NCI-H526 (cell line): ENCODE measurements at regions not wholly inside any gene's neighbourhood (a gene's known extent, or its start where the extent isn't known, plus 50 kb on each side); places are given as distances from the start of the nearest gene placed in this dataset.
"Not testable (repeated sequence)": the region's sequence is repeated elsewhere in the genome, so short reads cannot be mapped to it uniquely, and the experiment has no call there.

Source experiments
- DNase-seq, 2 experiments: peaks; one replicate each; lab custom pipeline; 2025; lab: John Stamatoyannopoulos, UW

GRCh38 chrX:4091046-4091760 lies 377.8 kb upstream of the PRKX start:
- no peak for DNase-seq

DNA sequence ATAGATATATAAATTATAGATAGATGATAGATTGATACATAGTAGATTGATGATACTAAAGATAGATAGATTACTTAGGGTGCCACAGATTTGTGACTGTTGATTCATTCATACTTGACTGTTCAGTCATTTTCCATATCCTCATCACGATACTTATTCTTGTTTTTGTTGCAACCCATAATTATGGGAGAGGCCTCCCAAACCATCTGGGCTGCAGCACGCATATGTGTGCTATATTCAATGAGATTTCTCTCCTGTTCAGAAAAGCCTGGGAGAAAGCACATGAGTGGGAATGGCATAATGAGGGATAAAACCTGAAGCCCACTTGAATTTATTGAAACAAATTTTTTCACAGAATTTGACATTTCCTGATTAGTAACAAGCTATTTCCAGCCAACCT lies 346.4 kb upstream of the PRKX start:
- no peak for DNase-seq

DNA sequence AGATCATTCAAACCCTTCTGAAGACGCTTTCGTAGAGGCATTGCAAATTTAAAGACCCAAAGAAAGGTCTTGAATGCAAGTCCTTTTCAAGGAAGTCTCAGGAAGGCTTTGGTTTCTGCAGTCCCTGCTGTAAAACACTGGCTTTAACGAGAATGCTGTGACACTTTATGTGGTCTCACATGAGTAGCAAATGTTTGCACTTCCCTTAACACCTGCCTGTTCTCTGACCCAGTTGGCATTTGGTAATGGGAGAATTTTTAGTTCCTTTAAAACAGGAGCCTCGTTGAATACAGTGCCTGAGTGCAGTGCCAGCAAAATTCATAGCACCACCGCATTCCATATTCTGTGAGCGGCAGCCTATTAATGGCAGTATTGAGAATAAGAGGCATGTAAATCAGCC lies 330.5 kb upstream of the PRKX start:
- no peak for DNase-seq

GRCh38 chrX:4035874-4036273 lies 322.4 kb upstream of the PRKX start:
- no peak for DNase-seq

DNA sequence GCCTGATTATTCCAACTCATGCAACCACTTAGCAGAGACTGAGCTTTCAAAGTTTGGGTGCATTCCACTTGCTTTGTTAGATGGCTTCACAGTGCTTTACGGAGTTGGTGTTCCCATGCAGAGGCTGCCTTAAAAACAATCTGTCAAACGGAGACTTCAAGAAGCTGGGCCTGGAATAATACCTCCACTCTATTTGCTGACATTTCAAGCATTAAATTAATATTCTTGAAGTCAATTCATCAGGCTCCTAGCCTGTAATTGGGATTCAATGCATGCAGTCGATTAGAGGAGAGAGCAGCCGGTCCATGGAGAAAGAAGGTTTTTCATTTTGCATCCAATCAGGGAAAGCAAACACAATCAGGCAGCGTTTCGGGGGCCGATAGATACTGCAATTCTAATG lies 314.7 kb upstream of the PRKX start:
- no peak for DNase-seq

DNA sequence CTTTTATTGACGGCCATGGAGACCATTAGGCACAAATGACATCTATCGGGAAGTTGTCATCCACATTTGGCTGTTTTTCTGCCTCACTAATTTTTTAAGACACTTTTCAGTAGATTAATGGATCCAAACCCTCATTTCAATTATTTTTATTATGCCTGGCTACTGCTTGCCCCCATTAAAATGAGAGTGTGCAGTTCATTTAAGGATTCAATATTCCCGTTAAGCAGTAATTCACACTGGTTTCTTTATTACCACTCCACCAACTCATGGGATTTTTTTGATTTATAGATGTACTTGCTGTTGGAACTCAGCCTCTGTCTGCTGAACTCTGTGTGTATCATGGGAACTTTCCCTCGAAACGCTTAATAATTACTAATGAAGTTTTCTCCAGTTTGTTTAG lies 291.8 kb upstream of the PRKX start:
- no peak for DNase-seq

- no peak for DNase-seq
Measured at GRCh38 chrX:4004822-4005221, 291.4 kb upstream of the PRKX start.

- no peak for DNase-seq
Measured at GRCh38 chrX:3994315-3994714, 280.9 kb upstream of the PRKX start.

- no peak for DNase-seq
Measured at GRCh38 chrX:3990569-3990968, 277.1 kb upstream of the PRKX start.

DNA sequence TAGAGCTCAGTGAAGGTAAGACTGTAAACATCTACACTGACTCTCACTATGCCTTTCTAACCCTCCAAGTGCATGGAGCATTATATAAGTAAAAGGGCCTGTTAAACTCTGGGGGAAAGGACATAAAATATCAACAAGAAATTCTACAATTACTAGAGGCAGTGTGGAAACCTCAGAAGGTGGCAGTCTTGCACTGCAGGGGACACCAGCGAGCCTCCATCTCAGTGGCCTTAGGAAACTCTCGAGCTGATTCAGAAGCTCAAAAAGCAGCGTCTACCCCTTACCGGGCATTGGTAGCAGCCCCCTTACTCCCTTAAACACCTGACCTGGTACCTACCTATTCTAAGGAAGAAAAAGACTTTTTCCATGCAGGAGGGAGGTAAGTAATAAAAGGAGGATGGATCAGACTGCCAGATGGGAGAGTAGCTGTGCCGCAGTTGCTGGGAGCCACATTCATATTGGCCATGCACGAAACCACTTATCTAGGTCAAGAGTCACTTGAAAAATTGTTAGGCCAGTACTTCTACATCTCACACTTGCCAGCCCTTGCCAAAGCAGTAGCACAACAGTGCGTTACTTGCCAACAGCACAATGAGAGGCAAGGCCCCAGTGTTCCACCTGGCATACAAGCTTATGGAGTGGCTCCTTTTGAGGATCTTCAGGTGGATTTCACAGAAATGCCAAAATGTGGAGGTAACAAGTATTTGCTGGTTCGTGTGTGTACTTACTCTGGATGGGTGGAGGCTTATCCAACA lies 258.8 kb upstream of the PRKX start:
- not testable (repeated sequence) for DNase-seq

- DNase-seq: no peak
Measured at GRCh38 chrX:3968749-3969148, 255.3 kb upstream of the PRKX start.

- peak in 1 of 2 experiments; percentile 24 for DNase-seq
Measured at GRCh38 chrX:3963980-3964379, 250.5 kb upstream of the PRKX start.

- peak; percentile 65 to 74 for DNase-seq
Measured at GRCh38 chrX:3962511-3963311, 249.3 kb upstream of the PRKX start.

DNA sequence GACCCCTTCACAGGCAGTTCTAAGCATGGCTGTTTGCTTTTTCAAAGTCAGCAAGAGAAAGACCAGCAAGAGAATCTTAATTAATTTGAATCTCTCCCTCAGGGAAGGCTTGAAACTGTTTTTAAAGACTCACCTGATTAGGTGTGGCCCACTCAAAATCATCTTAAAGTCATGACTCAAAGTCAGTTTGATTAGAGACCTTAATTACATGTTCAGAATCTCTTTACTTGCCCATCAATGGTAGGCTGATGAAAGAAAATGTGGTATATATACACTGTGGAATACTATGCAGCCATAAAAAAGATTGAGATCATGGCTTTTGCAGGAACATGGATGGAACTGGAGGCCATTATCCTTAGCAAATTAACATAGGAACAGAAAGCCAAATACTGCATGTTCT lies 247.5 kb upstream of the PRKX start:
- DNase-seq: no peak

GRCh38 chrX:3951859-3952258 lies 238.4 kb upstream of the PRKX start:
- no peak for DNase-seq

DNA sequence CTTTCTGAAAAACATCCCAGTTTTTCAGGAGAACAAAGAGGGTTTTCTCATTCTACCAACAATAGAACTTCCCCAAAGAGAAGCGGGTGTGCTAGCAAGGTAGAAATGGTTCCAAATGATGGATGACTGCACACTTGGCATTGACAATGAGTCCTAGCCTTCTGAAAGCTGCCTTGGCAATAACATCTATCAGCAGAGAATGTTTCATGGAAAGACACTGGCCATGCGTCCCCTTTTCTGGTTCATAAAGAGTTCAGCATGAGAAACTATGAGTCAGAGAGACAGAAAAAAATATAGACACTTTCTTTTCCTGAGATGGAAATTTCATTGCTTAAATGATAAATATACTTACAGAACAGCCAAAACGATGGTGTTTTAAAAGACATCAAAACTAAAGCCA lies 236.9 kb upstream of the PRKX start:
- DNase-seq: no peak

DNA sequence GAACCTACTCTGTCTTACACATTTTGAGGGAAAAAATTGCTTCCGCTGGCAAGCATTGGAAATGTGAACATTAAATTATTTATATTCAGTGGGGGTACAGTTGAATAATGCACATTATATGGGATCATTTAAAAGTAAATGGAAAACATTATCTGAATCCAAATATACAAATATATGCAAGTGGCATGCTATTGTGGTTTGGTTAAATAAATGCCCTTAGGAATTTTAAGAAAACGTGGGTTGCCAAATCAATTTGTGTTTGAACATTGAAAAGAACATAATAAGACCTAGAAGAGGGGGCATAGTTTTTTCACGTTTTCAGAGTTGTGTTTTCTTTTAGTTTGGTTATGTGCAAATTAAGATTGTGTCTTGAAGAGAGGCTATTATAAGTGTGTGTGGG lies 230.5 kb upstream of the PRKX start:
- no peak for DNase-seq

- peak in 1 of 2 experiments; percentile 49 for DNase-seq
Measured at GRCh38 chrX:3940000-3940610, 226.7 kb upstream of the PRKX start.

- DNase-seq: no peak
Measured at GRCh38 chrX:3938587-3938986, 225.1 kb upstream of the PRKX start.

DNA sequence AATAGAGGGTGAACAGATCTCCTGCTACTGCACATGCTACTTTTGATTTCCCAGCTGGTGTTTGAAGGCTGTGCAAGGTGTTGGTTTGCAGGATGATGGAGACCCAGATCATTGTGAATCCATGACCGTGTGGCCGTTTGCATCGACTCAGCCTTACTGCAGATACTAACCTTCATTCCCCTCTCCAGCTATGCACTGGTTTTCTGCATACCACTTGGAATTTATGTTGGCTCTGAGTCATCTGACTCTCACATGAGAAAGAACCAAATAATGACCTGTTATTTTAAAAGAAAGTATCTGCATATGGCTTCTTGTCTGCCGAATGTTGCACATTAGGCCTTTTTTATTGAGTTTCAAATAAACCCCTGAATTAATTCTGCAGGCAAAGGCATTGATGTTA lies 221.7 kb upstream of the PRKX start:
- not testable (repeated sequence) for DNase-seq

- DNase-seq: not testable (repeated sequence)
Measured at GRCh38 chrX:3920424-3921017, 207.1 kb upstream of the PRKX start.
